ENCODE measurements at regions not wholly inside any gene's neighbourhood (a gene's known extent, or its start where the extent isn't known, plus 50 kb on each side); places are given as distances from the start of the nearest gene placed in this dataset.

- TF ChIP-seq POLR2A (IDR thresholded peaks at IDR 0.05; ENCODE audit: control extremely low read depth in 1 of 2, low read depth in 2 of 2, low read length in 2 of 2) (no peak), ZNF274 (IDR thresholded peaks at IDR 0.05; ENCODE audit: borderline replicate concordance, extremely low read depth, low read length) (no peak), MAFK (IDR thresholded peaks at IDR 0.05; ENCODE audit: low read depth, low read length) (no peak)
Measured at GRCh38 chr5:15092801-15093200, 221.2 kb upstream of the ANKH start (continued).

Data from H1 (cell line).